ENCODE measurements at regions not wholly inside any gene's neighbourhood (a gene's known extent, or its start where the extent isn't known, plus 50 kb on each side); places are given as distances from the start of the nearest gene placed in this dataset.

- Histone ChIP-seq H3K27me3 (ENCODE audit: control insufficient read depth, insufficient read depth, low read length) (no peaks in the 10 kb centered on the region), H3K36me3 (ENCODE audit: control insufficient read depth in 2 of 3, insufficient read depth in 3 of 3, low read length in 3 of 3) (no peaks in the 10 kb centered on the region), H3K9ac (ENCODE audit: low read length in 3 of 3) (no peak overlapping the region), H3K4me1 (ENCODE audit: control insufficient read depth in 2 of 3, insufficient read depth in 2 of 3, low read depth in 1 of 3, low read length in 3 of 3) (no peaks in the 10 kb centered on the region), H3K9me3 (ENCODE audit: control insufficient read depth in 2 of 3, insufficient read depth in 1 of 3, low read length in 3 of 3) (no peaks in the 10 kb centered on the region), H3K4me3 (ENCODE audit: low read length in 3 of 3) (no peak overlapping the region), H3K27ac (ENCODE audit: low read depth in 2 of 2, low read length in 2 of 2) (peak overlapping the region in 1 of 2 donors; percentile 64)
- TF ChIP-seq, protein P1, sequence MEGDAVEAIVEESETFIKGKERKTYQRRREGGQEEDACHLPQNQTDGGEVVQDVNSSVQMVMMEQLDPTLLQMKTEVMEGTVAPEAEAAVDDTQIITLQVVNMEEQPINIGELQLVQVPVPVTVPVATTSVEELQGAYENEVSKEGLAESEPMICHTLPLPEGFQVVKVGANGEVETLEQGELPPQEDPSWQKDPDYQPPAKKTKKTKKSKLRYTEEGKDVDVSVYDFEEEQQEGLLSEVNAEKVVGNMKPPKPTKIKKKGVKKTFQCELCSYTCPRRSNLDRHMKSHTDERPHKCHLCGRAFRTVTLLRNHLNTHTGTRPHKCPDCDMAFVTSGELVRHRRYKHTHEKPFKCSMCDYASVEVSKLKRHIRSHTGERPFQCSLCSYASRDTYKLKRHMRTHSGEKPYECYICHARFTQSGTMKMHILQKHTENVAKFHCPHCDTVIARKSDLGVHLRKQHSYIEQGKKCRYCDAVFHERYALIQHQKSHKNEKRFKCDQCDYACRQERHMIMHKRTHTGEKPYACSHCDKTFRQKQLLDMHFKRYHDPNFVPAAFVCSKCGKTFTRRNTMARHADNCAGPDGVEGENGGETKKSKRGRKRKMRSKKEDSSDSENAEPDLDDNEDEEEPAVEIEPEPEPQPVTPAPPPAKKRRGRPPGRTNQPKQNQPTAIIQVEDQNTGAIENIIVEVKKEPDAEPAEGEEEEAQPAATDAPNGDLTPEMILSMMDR (IDR thresholded peaks at IDR 0.05; ENCODE audit: borderline replicate concordance, extremely low read depth, insufficient read depth), result no peak
- DNase-seq (no peak), FAIRE-seq (no peak)
- intact Hi-C loops (cut with DNase I), result no loop called here
Observed at GRCh38 chr9:13705373-13705772, 425.9 kb upstream of the MPDZ start.

- DNase-seq, result no peak
- Histone ChIP-seq H3K27ac (ENCODE audit: low read depth in 2 of 2, low read length in 2 of 2) (no peak overlapping the region), H3K36me3 (ENCODE audit: control insufficient read depth in 2 of 3, insufficient read depth in 3 of 3, low read length in 3 of 3) (no peaks in the 10 kb centered on the region), H3K27me3 (ENCODE audit: control insufficient read depth, insufficient read depth, low read length) (no peaks in the 10 kb centered on the region), H3K4me3 (ENCODE audit: low read length in 3 of 3) (no peak overlapping the region), H3K4me1 (ENCODE audit: control insufficient read depth in 2 of 3, insufficient read depth in 2 of 3, low read depth in 1 of 3, low read length in 3 of 3) (no peaks in the 10 kb centered on the region), H3K9ac (ENCODE audit: low read length in 3 of 3) (no peak overlapping the region), H3K9me3 (ENCODE audit: control insufficient read depth in 2 of 3, insufficient read depth in 1 of 3, low read length in 3 of 3) (peaks cover 0 to 4% (median 0%) of the 10 kb centered on the region in 3 donors)
- FAIRE-seq, result no peak
- intact Hi-C loops (cut with DNase I), result no loop called here
- TF ChIP-seq, protein P1 (IDR thresholded peaks at IDR 0.05; ENCODE audit: borderline replicate concordance, extremely low read depth, insufficient read depth), result no peak
Observed at GRCh38 chr9:13690595-13690994, 411.1 kb upstream of the MPDZ start.

- Histone ChIP-seq H3K4me1 (ENCODE audit: control insufficient read depth in 2 of 3, insufficient read depth in 2 of 3, low read depth in 1 of 3, low read length in 3 of 3) (no peaks in the 10 kb centered on the region), H3K36me3 (ENCODE audit: control insufficient read depth in 2 of 3, insufficient read depth in 3 of 3, low read length in 3 of 3) (no peaks in the 10 kb centered on the region), H3K27me3 (ENCODE audit: control insufficient read depth, insufficient read depth, low read length) (no peaks in the 10 kb centered on the region), H3K4me3 (ENCODE audit: low read length in 3 of 3) (no peak overlapping the region), H3K9ac (ENCODE audit: low read length in 3 of 3) (no peak overlapping the region), H3K9me3 (ENCODE audit: control insufficient read depth in 2 of 3, insufficient read depth in 1 of 3, low read length in 3 of 3) (peaks cover 0 to under 1% (median 0%) of the 10 kb centered on the region in 3 donors), H3K27ac (ENCODE audit: low read depth in 2 of 2, low read length in 2 of 2) (no peak overlapping the region)
- intact Hi-C loops (cut with DNase I), result no loop called here
- TF ChIP-seq, protein P1 (IDR thresholded peaks at IDR 0.05; ENCODE audit: borderline replicate concordance, extremely low read depth, insufficient read depth), result no peak
- DNase-seq (no peak), FAIRE-seq (no peak)
Observed at GRCh38 chr9:13689925-13690324, 410.4 kb upstream of the MPDZ start.

DNA sequence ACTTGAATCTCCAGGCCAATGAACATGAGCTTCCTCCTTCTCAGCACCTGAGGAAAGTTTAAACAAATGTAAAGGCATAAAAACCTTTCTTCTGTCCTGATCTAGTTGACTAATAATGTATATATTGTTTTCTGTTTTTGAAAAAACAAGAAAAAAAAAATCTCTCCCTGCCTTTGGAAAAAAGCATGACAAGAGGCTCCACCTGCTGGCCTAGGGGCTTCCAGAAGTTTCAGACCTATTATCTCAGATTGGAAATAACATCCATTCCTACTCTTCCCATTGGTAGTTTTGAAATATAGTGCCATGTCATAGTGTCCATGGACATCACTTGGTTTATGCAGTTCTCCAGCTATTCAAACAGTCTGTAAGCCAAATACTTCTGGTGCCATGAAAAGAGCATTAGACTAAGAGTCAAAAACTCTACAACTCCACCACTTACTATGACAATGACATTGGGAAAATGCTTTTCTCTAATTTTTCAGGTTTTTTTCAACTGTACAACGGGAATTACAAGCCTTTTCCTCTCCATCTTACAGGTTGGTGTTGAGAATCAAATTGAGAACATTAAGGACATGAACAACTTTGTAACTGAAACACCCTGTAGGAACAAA lies 409.6 kb upstream of the MPDZ start:
- Histone ChIP-seq H3K4me1 (ENCODE audit: control insufficient read depth in 2 of 3, insufficient read depth in 2 of 3, low read depth in 1 of 3, low read length in 3 of 3) (no peaks in the 10 kb centered on the region), H3K36me3 (ENCODE audit: control insufficient read depth in 2 of 3, insufficient read depth in 3 of 3, low read length in 3 of 3) (no peaks in the 10 kb centered on the region), H3K9me3 (ENCODE audit: control insufficient read depth in 2 of 3, insufficient read depth in 1 of 3, low read length in 3 of 3) (no peaks in the 10 kb centered on the region), H3K9ac (ENCODE audit: low read length in 3 of 3) (no peak overlapping the region), H3K27me3 (ENCODE audit: control insufficient read depth, insufficient read depth, low read length) (no peaks in the 10 kb centered on the region), H3K4me3 (ENCODE audit: low read length in 3 of 3) (no peak overlapping the region), H3K27ac (ENCODE audit: low read depth in 2 of 2, low read length in 2 of 2) (no peak overlapping the region)
- TF ChIP-seq, protein P1 (IDR thresholded peaks at IDR 0.05; ENCODE audit: borderline replicate concordance, extremely low read depth, insufficient read depth), result peak; percentile 28
- no peak for FAIRE-seq
- peak in 2 of 5 donors; percentile 19 to 26 for DNase-seq
- intact Hi-C loops (cut with DNase I), result no loop called here

Data from kidney (tissue), 13 donors.